HG03565 (cell line): ENCODE measurements at regions not wholly inside any gene's neighbourhood (a gene's known extent, or its start where the extent isn't known, plus 50 kb on each side); places are given as distances from the start of the nearest gene placed in this dataset.
"Not testable (repeated sequence)": the region's sequence is repeated elsewhere in the genome, so short reads cannot be mapped to it uniquely, and the experiment has no call there.

Source experiments
- ATAC-seq: cut with Tn5 transposase; IDR thresholded peaks from one replicate; pipeline ENCODE4 v1.9.1; 2021; ENCODE audit warnings: mild to moderate bottlenecking, moderate library complexity; ENCODE audit not compliant: unreplicated experiment

DNA sequence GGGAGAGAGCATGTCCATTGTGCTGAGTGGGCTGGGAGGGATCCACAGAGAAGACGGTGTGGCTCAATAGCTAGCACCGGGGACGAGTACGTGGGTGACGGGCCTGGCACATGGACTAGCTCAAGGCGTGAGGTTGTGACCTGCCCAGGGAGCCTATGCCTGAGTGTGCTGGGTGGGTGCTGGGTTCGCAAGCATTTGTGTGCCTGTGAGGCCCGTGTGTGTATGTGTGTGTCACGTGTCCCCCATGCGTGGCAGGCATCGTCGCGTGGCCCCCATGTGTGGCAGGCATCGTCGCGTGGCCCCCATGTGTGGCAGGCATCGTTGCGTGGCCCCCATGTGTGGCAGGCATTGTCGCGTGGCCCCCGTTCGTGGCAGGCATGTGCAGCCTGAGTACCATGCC is 109.2 kb downstream of the TMEM121 start:
- no peak for ATAC-seq

DNA sequence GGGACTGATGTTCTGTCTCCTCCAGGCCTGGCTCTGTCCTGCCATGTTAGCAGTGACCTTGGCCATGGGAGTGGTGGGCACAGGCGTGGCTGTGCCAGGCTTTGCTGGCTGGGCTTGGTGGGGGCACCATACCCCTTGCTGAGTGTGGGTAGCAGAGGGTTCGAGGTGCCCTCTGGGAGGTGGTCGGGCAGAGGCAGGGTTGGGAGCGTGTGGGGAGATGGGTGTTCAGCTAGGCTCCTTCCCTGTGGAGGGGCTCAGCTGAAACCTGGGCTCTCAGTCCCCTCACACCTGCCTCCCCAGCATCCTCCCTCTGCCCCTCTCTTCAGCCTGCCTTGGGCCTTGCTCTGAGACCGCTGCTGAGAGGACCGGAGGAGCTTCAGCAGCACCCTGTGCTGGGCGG is 109.6 kb downstream of the TMEM121 start:
- ATAC-seq = not testable (repeated sequence)

DNA sequence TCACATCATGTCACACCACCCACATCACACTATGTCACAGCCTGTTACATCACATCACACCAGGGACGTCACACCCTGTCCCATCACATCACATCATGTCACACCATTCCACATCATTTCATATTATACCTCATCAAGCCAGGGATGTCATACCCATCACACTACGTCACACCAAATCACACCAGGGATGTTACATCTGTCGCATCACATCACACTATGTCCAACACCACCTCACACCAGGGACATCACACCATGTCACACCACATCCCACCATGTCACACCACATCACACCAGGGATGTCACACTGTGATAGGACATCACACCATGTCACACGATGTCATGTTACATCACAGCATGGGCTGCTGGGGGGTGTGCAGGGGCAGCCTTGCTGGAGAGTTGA is 110.6 kb downstream of the TMEM121 start:
- ATAC-seq = no peak

DNA sequence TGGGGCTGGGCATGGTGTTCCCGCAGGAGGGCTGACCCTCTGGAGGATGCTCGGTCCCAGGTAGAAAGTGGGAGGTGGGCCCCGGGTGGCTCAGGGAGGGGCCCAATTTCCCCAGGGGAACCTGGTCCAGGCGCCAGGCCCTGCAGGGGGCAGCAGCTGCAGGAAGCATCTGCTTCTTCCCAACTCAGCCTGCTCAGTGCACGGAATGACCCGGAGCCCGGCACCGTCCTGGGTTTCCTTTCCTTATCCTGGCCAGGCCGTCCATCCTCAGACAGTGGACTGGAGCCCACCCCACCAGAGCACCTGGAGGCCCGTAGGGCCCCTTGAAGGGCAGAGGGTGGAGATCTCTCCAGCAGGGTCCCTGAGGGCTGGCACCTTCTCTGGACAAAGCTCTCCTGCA is 111.0 kb downstream of the TMEM121 start:
- not testable (repeated sequence) for ATAC-seq

DNA sequence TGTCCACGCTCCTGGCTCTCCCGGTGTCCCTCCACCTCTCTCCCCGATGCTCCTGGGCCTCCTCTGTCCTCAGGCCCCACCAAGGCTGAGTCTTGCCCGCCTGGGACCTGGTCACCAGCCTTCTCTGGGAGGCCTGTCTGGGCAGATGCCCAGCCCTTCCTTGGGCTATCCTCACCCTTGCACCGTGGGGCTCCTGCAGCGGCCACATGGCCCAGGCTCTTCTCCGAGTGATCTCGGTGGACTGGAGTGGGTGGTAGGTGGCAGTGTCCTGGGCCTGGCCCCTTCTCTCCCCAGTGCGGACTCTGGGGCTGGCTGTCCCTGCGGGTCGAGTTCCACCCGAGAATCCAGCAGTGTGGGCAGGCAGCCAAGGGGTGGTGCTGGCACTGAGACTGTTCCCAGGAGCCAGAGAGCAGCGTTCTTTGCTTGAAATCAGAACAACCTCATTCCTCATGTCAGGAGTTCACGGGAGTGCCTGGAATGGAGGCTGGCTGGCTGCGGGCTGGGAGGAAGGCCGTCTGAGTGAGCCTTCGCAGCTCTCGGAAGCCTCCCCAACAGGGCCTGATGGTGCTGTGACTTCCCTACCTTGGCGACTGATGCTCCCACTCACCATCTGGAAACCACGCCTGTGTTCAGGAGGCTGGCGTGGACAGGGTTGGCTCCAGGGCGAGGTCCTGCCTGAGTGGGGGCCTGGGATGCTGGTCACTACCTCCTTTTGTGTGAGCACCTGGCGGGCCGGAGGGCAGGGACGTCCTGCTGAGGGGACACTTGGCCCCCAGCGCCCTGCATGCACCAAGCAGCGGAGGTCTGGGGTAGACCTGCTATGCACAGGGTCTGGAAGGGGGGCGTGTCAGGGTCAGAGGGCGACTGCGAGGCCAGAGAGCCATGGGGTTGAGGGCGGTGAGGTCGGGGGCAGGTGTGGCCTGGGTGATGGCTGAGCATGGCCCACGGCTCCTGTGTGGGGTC is 113.9 kb downstream of the TMEM121 start:
- not testable (repeated sequence) for ATAC-seq

DNA sequence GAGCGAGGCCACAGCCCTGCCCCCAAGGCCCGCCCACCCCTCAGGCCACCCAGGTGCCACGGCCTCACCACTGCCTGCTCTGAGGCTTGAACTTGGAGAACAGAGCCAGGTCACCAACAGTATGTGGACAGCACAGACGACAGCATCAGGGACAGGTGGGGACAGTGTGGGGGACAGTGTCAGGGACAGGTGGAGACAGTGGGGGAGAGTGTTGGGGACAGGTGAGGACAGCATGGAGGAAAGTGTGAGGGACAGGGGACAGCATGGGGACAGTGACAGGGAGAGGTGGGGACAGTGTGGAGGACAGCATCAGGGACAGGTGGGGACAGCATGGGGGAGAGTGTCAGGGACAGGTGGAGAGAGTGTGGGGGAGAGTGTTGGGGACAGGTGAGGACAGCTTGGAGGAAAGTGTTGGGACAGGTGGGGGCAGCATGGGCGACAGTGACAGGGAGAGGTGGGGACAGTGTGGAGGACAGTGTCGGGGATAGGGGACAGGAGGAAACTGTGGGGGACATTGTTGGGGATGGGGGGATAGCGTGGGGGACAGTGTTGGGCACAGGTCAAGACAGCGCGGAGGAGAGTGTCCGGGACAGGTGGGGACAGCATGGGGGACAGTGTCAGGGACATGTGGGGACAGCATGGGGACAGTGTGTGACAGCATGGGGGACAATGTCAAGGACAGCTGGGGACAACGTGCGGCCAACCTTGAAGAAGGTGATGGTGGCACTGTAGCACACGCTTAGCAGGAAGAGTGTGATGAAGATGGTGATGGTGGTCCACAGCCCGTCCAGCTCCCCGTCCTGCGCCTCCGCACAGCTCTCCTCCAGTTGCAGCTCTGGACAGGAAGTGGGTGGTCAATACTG is 114.9 kb downstream of the TMEM121 start:
- ATAC-seq = no peak

DNA sequence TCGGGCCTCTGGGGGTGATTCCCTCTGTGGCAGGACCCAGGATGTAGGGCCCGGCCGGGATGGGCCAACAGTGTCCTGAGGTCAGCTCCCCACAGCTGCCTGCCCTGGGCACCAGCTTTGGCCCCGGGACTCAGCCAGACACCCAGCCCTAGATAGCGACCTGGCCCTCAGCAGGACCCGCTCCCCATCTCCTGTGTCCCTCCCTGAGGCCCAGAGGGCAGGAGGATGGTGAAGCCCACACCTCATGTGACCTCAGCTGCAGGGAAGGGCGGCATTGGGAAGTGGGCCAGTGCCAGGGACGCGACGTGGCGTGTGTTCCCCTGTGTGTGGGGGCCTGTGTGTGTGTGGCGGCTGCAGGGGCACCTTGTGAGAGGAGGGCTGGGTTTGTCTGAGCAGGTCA is 115.6 kb downstream of the TMEM121 start:
- not testable (repeated sequence) for ATAC-seq

DNA sequence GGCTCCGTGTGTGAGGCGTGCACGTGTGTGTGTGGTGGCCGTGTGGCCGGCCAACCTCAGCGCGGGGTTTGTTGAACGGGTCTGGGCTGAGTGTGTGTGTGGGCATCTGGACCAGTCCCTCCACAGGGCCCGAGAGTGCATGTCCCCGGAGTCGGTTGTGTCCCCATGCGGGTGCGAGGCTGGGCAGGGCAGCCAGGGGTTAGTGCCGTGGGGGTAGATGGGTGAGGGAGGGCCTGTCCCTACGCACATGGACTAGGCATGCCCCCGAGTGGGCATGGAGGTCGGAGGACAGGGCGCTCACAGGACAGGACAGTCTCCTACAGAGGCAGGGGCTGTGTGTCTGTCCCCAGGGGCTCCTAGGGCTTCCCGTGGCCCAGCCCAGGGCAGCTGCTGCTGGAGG is 116.1 kb downstream of the TMEM121 start:
- not testable (repeated sequence) for ATAC-seq

DNA sequence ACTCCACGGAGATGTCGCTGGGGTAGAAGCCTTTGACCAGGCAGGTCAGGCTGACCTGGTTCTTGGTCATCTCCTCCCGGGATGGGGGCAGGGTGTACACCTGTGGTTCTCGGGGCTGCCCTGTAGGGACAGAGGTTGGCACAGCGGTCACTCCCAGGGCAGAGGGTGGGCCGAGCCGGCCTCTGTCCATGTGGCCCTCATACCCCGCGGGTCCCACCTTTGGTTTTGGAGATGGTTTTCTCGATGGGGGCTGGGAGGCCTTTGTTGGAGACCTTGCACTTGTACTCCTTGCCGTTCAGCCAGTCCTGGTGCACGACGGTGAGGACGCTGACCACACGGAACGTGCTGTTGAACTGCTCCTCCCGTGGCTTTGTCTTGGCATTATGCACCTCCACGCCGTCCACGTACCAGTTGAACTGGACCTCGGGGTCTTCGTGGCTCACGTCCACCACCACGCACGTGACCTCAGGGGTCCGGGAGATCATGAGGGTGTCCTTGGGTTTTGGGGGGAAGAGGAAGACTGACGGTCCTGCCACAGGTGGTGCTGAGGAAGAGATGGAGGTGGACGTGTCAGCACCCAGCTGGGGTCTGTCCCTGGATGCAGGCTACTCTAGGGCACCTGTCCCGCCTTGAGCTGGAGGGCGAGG is 117.1 kb downstream of the TMEM121 start:
- not testable (repeated sequence) for ATAC-seq

DNA sequence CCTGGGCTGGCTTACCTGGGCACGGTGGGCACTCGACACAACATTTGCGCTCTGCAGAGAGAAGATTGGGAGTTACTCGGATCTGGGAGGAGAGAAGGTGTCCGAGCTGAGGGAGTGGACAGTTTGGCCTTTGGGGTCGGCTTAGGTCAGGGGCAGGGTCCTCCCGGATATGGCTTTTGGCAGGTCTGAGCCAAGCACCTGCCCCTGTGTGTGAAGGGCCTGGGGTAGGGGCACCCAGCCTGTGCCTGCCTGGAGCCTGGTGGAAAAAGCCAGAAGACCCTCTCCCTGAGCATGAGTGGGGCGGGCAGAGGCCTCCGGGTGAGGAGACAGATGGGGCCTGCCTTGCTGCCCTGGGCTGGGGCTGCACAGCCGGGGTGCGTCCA is 117.7 kb downstream of the TMEM121 start:
- ATAC-seq = not testable (repeated sequence)

DNA sequence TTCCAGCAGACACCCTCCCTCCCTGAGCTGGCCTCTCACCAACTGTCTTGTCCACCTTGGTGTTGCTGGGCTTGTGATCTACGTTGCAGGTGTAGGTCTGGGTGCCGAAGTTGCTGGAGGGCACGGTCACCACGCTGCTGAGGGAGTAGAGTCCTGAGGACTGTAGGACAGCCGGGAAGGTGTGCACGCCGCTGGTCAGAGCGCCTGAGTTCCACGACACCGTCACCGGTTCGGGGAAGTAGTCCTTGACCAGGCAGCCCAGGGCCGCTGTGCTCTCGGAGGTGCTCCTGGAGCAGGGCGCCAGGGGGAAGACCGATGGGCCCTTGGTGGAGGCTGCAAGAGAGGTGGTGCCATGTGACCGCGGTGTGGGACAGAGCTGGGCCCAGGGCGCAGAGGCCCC is 118.1 kb downstream of the TMEM121 start:
- ATAC-seq = not testable (repeated sequence)

DNA sequence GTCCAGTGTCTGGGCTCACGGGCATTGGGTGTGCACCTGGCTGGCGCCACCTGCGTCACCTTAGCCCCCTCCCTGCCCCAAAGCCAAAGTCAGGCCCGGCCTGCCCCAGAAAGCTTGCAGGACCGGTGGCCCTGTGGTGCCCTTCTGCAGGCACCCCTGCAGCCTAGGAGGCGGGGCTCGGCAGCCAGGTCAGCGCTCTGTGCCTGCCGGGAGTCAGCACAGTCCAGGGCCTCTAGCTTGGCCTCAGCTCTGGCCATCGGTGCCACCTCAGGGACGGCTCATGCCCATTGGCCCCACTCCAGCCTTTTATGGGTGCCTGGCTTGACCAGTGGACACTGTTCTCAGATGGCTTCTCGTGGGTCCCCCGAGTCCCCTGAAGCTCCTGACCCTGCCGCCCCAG is 118.5 kb downstream of the TMEM121 start:
- not testable (repeated sequence) for ATAC-seq

DNA sequence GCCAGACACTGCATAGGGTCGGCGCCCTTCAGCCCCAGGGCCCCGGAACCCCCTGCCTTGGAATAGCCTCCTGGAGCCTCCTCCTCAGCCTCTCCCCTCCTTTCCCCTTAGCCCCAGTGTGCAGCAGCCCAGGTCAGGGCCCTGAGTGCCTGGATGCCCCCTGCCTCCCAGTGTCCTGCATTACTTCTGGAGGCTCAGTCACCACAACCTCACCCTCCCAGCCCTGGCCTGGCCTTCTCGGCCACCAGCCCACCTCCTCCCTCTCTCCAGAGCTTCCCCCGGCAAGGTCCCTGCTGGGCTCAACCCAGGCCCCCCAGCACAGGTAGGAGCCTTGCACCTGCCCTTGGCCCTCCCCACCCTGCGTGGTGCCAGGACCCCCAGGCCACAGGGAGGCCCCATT is 119.0 kb downstream of the TMEM121 start:
- ATAC-seq = not testable (repeated sequence)

DNA sequence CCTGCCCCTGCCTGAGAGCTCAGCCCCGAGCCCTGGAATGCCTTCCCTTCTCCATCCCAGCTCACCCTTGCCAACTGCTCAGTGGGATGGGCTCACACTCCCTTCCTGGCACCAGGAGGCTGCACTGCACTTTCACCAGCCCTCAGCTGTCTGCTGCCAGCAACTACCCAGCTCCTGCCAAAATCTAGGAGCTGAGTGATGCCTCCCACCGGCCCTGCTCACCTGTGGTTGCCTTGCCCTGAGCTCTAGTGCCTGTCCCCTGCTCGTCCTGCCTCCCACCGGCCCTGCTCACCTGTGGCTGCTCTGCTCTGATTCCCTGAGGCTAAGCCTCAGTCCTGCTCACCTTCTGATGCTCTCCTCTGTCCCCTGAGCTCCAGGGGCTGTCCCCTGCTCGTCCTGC is 119.8 kb downstream of the TMEM121 start:
- no peak for ATAC-seq

DNA sequence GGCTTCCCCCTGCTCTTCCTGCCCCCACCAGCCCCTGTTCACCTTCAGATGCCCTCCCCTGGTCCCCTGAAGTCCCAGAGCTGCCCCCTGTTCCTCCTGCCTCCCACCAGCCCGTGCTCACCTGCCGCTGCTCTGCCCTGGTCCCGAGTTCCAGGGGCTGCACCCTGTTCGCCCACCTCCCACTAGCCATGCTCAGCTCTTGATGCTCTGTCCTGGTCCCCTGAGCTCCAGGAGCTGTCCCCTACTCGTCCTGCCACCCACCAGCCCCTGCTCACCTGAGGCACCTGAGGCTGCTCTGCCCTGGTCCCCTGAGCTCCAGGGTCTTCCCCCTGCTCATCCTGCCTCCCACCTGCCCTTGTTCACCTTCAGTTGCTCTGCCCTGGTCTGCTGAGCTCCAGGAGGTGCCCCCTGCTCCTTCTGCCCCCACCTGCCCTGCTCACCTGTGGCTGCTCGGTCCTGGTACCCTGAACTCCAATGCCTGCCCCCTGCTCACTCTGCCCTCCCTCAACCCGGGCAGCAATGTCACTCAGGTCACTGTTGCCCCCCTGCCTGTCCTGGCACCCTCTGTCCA is 120.4 kb downstream of the TMEM121 start:
- not testable (repeated sequence) for ATAC-seq

DNA sequence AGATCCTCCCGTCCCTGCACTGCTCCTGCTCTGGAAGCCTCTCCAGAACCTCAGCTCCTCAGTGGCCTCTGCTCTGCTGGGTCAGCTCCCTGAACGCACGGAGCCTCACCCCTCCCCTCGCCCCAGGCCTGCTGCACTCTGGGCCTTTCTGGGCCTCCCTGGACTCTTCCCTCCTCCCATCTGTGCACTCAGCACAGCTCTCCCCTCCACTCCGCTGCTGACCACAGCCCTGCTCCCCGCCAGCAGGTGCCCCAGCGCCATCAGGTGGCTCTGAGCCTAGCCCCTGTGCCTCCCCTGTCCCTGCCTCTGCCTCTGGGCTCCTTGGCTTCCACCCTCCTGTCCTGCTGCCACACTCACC is 121.0 kb downstream of the TMEM121 start:
- ATAC-seq = not testable (repeated sequence)

DNA sequence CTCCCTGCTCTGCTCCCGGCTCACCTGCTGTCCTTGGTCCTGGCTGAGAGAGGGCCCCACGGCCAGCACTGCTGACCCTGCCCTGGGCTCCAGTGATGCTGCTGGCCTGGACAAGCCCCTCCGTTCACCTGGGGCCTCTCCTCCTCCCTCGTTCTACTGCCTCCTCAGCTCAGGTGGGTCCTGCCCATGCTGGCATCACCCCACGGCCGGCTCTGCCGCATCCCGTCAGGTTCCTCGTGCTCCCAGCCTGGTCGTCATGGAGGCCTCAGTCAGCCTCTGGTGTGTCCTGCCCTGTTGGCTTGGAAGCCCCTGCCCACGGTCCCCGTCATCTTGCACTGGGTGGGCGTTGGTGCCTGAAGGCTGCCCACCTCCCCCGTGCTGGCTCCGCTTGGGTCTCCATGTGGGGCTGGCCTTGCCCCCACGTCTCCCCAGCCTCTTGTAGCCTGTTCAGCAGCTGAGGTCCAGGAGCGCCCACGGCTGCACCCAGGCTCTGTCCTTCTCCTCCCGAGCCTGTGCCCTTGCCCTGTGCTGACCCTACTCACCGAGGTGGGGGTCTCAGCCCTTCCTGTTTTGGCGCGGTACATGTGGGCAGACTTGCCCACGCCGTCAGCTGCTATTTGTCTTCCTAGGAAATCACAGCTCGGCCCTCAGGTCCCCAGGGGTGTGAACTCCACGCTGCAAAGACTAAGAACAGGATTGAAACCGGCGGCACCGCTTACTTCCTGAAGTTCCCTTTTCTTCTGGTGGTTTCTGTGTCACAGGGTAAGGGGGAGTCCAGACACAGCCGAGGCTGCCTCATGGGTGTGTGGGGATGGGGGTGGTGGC is 121.6 kb downstream of the TMEM121 start:
- ATAC-seq = peak; percentile 56

DNA sequence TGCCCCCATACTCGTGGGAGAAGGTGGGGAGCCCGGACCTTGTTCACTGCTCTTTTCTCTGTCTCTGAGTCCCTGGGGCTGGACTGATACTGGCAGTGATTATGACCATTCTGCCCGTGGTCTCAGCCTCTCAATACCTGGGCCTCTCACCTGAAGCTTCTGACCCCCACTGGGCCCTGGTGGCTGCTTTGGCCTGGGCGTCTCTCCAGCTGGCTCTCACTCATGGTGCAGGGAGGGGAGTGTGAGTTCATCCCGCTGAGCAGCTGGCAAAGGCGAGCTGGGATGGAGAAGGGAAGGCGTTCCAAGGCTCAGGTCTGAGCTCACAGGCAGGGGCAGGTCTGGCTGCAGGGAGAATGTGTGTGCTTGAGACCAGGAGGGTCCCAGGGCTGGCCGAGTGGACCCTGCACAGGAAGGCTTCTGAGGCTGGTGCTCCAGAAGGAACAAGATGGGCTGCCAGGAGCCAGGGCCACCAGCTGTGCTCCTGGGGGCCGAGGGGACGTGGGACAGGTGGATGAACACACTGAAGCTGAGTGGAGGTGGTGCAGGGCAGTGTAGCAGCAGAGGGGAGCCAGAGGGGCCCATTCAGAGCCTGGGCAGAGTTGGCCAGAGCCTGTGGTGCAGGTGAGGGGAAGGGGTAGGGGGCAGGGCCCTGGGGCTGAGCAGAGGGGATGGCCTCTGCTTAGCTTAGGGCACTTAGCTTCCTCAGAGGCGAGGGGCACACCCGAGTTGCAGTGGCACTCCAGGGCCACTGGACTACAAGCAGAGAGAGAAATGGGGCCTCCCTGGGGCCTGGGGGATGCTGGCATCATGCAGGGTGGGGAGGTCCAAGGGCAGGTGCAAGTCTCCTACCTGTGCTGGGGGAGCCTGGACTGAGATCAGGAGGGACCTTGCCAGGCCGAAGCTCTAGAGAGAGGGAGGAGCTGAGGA is 122.5 kb downstream of the TMEM121 start:
- not testable (repeated sequence) for ATAC-seq

DNA sequence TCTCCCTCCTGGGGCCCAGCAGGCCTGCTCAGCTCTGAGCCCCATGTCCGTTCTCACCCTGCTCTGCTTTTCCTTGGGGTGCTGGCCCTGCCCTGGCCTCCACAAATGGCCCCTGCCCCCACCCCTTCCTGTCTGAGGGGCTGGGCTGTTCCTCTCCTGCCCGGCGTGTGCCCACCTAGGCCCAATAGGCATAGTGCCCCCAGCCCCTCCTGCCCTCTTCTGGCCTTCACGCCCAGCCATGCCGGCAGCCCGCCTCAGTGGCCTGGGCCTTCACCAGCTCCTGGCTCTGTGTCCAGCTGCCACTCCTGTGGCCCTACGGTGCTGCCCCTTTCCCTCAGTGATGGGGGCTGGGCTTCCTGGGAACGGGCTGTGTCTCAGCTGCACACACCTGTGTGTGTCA is 125.9 kb downstream of the TMEM121 start:
- not testable (repeated sequence) for ATAC-seq
